ENCODE measurements at regions not wholly inside any gene's neighbourhood (a gene's known extent, or its start where the extent isn't known, plus 50 kb on each side); places are given as distances from the start of the nearest gene placed in this dataset.

DNA sequence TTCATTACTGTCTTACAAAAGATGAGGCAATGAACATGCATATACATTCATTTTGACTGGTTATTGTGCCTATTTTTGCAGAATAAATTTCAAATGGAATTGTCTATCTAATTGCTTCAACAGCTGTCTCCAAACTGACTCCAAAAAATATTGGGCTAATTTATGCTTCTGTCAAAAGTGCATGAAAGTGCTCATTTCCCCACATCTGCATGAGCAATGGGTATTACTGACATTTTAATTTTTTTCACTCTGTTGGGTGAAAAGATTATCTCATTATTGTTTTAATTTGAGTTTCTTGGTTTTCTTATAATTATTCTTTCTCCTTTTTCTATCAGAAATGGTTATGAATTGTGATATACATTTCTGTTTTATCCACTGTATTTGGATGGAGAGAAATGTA lies 404.2 kb downstream of the QKI start:
- no peak for ATAC-seq (ENCODE audit: low read depth)
- H2BK120ac ChIP-seq (ENCODE audit: low read depth, low read length): no peak overlapping the region
- no peaks in the 10 kb centered on the region; the same call in 1 of the 2 replicates for H3K9me3 ChIP-seq (ENCODE audit: control insufficient read depth, insufficient read depth, low read length)
- H2AK5ac ChIP-seq (ENCODE audit: low read depth, low read length): no peak overlapping the region
- H3K27ac ChIP-seq (ENCODE audit: insufficient read depth, low read length): no peak overlapping the region
- POLR2A ChIA-PET (ENCODE audit: unreplicated experiment): no interaction called here
- H3K9ac ChIP-seq (ENCODE audit: low read depth, low read length): no peak overlapping the region
- CTCF ChIA-PET: interaction anchor here (1.3 kb wide), 1 partner anchor 10 kb away, joined by 4 read pairs; no protein-coding TSS in a partner anchor
- no peak overlapping the region for H3K4me2 ChIP-seq (ENCODE audit: low read depth, low read length)
- H3K4ac ChIP-seq (ENCODE audit: low read depth, low read length): no peak overlapping the region
- H3K36me3 ChIP-seq (ENCODE audit: control insufficient read depth, insufficient read depth, low read length): no peaks in the 10 kb centered on the region
- DNase-seq: no peak
- H3K79me1 ChIP-seq (ENCODE audit: low read depth in 1 of 2, low read length in 2 of 2): no peaks in the 10 kb centered on the region
- TF ChIP-seq CHD1 (IDR thresholded peaks at IDR 0.05; ENCODE audit: low read depth, low read length) (no peak), MAFK (IDR thresholded peaks at IDR 0.05; ENCODE audit: low read depth, low read length) (no peak), FOS (IDR thresholded peaks at IDR 0.05; ENCODE audit: low read depth, low read length) (no peak), CEBPB (IDR thresholded peaks at IDR 0.05; ENCODE audit: low read depth, low read length) (no peak), MXI1 (IDR thresholded peaks at IDR 0.05; ENCODE audit: borderline replicate concordance, low read depth, low read length) (no peak), POLR2A (IDR thresholded peaks at IDR 0.05; ENCODE audit: low read depth, low read length) (no peak), RFX5 (IDR thresholded peaks at IDR 0.05; ENCODE audit: low read depth, low read length) (no peak), MAZ (IDR thresholded peaks at IDR 0.05; ENCODE audit: borderline replicate concordance, low read depth, low read length) (no peak), SMC3 (IDR thresholded peaks at IDR 0.05; ENCODE audit: low read depth, low read length) (no peak), RCOR1 (IDR thresholded peaks at IDR 0.05; ENCODE audit: insufficient replicate concordance, low read length) (no peak), RAD21 (IDR thresholded peaks at IDR 0.05; ENCODE audit: low read length) (no peak), BHLHE40 (IDR thresholded peaks at IDR 0.05; ENCODE audit: low read depth, low read length) (no peak), NFE2L2 (IDR thresholded peaks at IDR 0.05; ENCODE audit: low read depth, low read length) (no peak)
- TF ChIP-seq, protein P1, sequence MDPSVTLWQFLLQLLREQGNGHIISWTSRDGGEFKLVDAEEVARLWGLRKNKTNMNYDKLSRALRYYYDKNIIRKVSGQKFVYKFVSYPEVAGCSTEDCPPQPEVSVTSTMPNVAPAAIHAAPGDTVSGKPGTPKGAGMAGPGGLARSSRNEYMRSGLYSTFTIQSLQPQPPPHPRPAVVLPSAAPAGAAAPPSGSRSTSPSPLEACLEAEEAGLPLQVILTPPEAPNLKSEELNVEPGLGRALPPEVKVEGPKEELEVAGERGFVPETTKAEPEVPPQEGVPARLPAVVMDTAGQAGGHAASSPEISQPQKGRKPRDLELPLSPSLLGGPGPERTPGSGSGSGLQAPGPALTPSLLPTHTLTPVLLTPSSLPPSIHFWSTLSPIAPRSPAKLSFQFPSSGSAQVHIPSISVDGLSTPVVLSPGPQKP (IDR thresholded peaks at IDR 0.05; ENCODE audit: borderline replicate concordance, low read depth, low read length): no peak
- TF ChIP-seq, protein P2, sequence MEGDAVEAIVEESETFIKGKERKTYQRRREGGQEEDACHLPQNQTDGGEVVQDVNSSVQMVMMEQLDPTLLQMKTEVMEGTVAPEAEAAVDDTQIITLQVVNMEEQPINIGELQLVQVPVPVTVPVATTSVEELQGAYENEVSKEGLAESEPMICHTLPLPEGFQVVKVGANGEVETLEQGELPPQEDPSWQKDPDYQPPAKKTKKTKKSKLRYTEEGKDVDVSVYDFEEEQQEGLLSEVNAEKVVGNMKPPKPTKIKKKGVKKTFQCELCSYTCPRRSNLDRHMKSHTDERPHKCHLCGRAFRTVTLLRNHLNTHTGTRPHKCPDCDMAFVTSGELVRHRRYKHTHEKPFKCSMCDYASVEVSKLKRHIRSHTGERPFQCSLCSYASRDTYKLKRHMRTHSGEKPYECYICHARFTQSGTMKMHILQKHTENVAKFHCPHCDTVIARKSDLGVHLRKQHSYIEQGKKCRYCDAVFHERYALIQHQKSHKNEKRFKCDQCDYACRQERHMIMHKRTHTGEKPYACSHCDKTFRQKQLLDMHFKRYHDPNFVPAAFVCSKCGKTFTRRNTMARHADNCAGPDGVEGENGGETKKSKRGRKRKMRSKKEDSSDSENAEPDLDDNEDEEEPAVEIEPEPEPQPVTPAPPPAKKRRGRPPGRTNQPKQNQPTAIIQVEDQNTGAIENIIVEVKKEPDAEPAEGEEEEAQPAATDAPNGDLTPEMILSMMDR (conservative IDR thresholded peaks at IDR 0.05; ENCODE audit: low read depth, low read length): no peak
- TF ChIP-seq, protein P3, sequence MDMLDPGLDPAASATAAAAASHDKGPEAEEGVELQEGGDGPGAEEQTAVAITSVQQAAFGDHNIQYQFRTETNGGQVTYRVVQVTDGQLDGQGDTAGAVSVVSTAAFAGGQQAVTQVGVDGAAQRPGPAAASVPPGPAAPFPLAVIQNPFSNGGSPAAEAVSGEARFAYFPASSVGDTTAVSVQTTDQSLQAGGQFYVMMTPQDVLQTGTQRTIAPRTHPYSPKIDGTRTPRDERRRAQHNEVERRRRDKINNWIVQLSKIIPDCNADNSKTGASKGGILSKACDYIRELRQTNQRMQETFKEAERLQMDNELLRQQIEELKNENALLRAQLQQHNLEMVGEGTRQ (IDR thresholded peaks at IDR 0.05; ENCODE audit: low read depth, low read length): no peak
- no peak overlapping the region for H3K18ac ChIP-seq (ENCODE audit: low read depth, low read length)
- intact Hi-C loops (cut with micrococcal nuclease): no loop called here
- no TSS peak for BruUV-seq (replicated peaks)
- no peak overlapping the region for H4K5ac ChIP-seq (ENCODE audit: low read depth, low read length)
- no peak overlapping the region for H4K8ac ChIP-seq (ENCODE audit: low read depth in 2 of 2, low read length in 2 of 2)
- no peak overlapping the region for H2BK20ac ChIP-seq (ENCODE audit: low read depth, low read length)
- H3K4me1 ChIP-seq (ENCODE audit: control insufficient read depth, insufficient read depth, low read length): peaks cover 6% of the 10 kb centered on the region
- no peaks in the 10 kb centered on the region for H4K20me1 ChIP-seq (ENCODE audit: insufficient read depth, low read length)
- no peak overlapping the region for H4K91ac ChIP-seq (ENCODE audit: insufficient read depth, low read depth, low read length)
- no peak overlapping the region for H2BK15ac ChIP-seq (ENCODE audit: low read depth, low read length)
- H3K4me3 ChIP-seq (ENCODE audit: insufficient read depth, low read depth, low read length): no peak overlapping the region
- dilution Hi-C loops (cut with HindIII; ENCODE audit: low sequenced_read_pairs, unreplicated experiment): no loop called here
- H2AFZ ChIP-seq (replicated peaks; ENCODE audit: low read length, poor library complexity): no peak overlapping the region
- in situ Hi-C loops (cut with MboI; ENCODE audit: low sequenced_read_pairs): no loop called here
- H3K56ac ChIP-seq (ENCODE audit: extremely low read depth, insufficient read depth, low read length): no peak overlapping the region
- no peaks in the 10 kb centered on the region for H3K9me1 ChIP-seq (ENCODE audit: insufficient read depth, low read length)
- no peak overlapping the region for H2BK5ac ChIP-seq (ENCODE audit: low read depth, low read length, poor library complexity, severe bottlenecking)
- H3K27me3 ChIP-seq (ENCODE audit: control insufficient read depth, insufficient read depth, low read length): peaks cover 2% of the 10 kb centered on the region; the same call in 1 of the 2 replicates
- H2AK9ac ChIP-seq (replicated peaks; ENCODE audit: low read depth, low read length, poor library complexity): no peak overlapping the region
- H3K14ac ChIP-seq (replicated peaks; ENCODE audit: low read depth, low read length): no peak overlapping the region
- H3K23ac ChIP-seq (ENCODE audit: low read depth, low read length): no peak overlapping the region

Measured in IMR-90 (cell line).